Gastroesophageal sphincter (tissue), 4 donors: ENCODE measurements at regions not wholly inside any gene's neighbourhood (a gene's known extent, or its start where the extent isn't known, plus 50 kb on each side); places are given as distances from the start of the nearest gene placed in this dataset.

Source experiments
- ATAC-seq: fragments of 150-250 bp; one replicate; pipeline ENCODE4 v1.9.1; 2016; ENCODE audit warnings: mild to moderate bottlenecking, moderate library complexity
- H3K27ac ChIP-seq, 4 donors: fragments of 200-600 bp; sonication (generic) in 3 of 4; 1 replicate in 3 of 4; 2 replicates in 1 of 4; pipeline ENCODE4 v1.5.1; 2016 to 2019
- H3K27me3 ChIP-seq: fragments of 200-600 bp; sonication (generic); one replicate; pipeline ENCODE4 v1.5.1; 2019
- H3K36me3 ChIP-seq, 2 donors: fragments of 200-600 bp; sonication (generic); one replicate each; pipeline ENCODE4 v1.5.1; 2019; ENCODE audit warnings: control low read depth in 1 of 2
- H3K4me1 ChIP-seq, 3 donors: fragments of 200-600 bp; sonication (generic); 1 replicate in 2 of 3; 2 replicates in 1 of 3; pipeline ENCODE4 v1.5.1; 2016 to 2019; ENCODE audit warnings: control low read depth in 2 of 3
- H3K4me3 ChIP-seq, 2 donors: fragments of 200-600 bp; sonication (generic); one replicate each; pipeline ENCODE4 v1.5.1; 2019; ENCODE audit warnings: mild to moderate bottlenecking in 1 of 2, moderate library complexity in 1 of 2
- H3K9me3 ChIP-seq, 3 donors: fragments of 200-600 bp; sonication (generic); one replicate each; pipeline ENCODE4 v1.5.1; 2017 to 2019; ENCODE audit warnings: control low read depth in 2 of 3
- EP300 ChIP-seq: sonication (generic); formaldehyde crosslinking; IDR thresholded peaks from one replicate; pipeline ENCODE4 v1.6.1; 2017; ENCODE audit warnings: antibody characterized with exemption, mild to moderate bottlenecking
- POLR2A ChIP-seq, 2 donors: fragments of 450-650 bp; IDR thresholded peaks; one replicate each; pipeline ENCODE4 v1.6.1; 2017; ENCODE audit warnings: antibody characterized with exemption in 2 of 2, mild to moderate bottlenecking in 2 of 2, moderate library complexity in 1 of 2
- POLR2AphosphoS5 ChIP-seq: sonication (generic); formaldehyde crosslinking; IDR thresholded peaks from one replicate; pipeline ENCODE4 v1.6.1; 2017; ENCODE audit warnings: antibody characterized with exemption
- WGBS, 2 donors: methylation state at CpG; one replicate each; pipeline ENCODE4 v1.1.5; 2018; ENCODE audit warnings: low coverage in 1 of 2; 5-methylcytosine and 5-hydroxymethylcytosine counted together
- TF ChIP-seq, protein P1 (sequence below), 4 experiments: fragments of 200-600 bp in 2 of 4; fragments of 450-650 bp in 2 of 4; sonication (generic) in 1 of 4; IDR thresholded peaks; one replicate each; pipeline ENCODE4 v1.5.1; 2017 to 2019; ENCODE audit warnings: antibody characterized with exemption in 4 of 4, mild to moderate bottlenecking in 2 of 4, moderate library complexity in 2 of 4

- no peaks in the 10 kb centered on the region for H3K4me1 ChIP-seq
- H3K27me3 ChIP-seq, result no peaks in the 10 kb centered on the region
- no peak for TF ChIP-seq POLR2AphosphoS5
- no peak for TF ChIP-seq POLR2A (IDR thresholded peaks at IDR 0.05)
- TF ChIP-seq, protein P1, sequence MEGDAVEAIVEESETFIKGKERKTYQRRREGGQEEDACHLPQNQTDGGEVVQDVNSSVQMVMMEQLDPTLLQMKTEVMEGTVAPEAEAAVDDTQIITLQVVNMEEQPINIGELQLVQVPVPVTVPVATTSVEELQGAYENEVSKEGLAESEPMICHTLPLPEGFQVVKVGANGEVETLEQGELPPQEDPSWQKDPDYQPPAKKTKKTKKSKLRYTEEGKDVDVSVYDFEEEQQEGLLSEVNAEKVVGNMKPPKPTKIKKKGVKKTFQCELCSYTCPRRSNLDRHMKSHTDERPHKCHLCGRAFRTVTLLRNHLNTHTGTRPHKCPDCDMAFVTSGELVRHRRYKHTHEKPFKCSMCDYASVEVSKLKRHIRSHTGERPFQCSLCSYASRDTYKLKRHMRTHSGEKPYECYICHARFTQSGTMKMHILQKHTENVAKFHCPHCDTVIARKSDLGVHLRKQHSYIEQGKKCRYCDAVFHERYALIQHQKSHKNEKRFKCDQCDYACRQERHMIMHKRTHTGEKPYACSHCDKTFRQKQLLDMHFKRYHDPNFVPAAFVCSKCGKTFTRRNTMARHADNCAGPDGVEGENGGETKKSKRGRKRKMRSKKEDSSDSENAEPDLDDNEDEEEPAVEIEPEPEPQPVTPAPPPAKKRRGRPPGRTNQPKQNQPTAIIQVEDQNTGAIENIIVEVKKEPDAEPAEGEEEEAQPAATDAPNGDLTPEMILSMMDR (IDR thresholded peaks at IDR 0.05), result no peak
- no peak for TF ChIP-seq EP300
- no peak overlapping the region for H3K4me3 ChIP-seq
- H3K27ac ChIP-seq, result no peak overlapping the region
- 69 to 81% methylated on average over 3 to 4 of the region's 4 CpGs for WGBS, 2 donors
- no peak for ATAC-seq
- H3K36me3 ChIP-seq, result no peaks in the 10 kb centered on the region
- no peaks in the 10 kb centered on the region for H3K9me3 ChIP-seq
These were observed 889.1 kb downstream of the AACS start for GRCh38 chr12:125954362-125954761.

GRCh38 chr12:125956186-125956585, 891.0 kb downstream of the AACS start:
- no peak for TF ChIP-seq POLR2A (IDR thresholded peaks at IDR 0.05)
- no peak for TF ChIP-seq POLR2AphosphoS5
- no peak for TF ChIP-seq EP300
- TF ChIP-seq, protein P1 (IDR thresholded peaks at IDR 0.05), result no peak
- no peak overlapping the region for H3K27ac ChIP-seq
- H3K27me3 ChIP-seq, result no peaks in the 10 kb centered on the region
- ATAC-seq, result no peak
- H3K4me1 ChIP-seq, result no peaks in the 10 kb centered on the region
- H3K36me3 ChIP-seq, result no peaks in the 10 kb centered on the region
- 51 to 67% methylated on average over 3 to 5 of the region's 7 CpGs for WGBS, 2 donors
- H3K9me3 ChIP-seq, result no peaks in the 10 kb centered on the region
- no peak overlapping the region for H3K4me3 ChIP-seq

GRCh38 chr12:125966641-125967040, 901.4 kb downstream of the AACS start:
- ATAC-seq, result no peak
- Histone ChIP-seq H3K4me1 (no peaks in the 10 kb centered on the region), H3K4me3 (no peak overlapping the region), H3K27ac (no peak overlapping the region), H3K9me3 (no peaks in the 10 kb centered on the region), H3K27me3 (no peaks in the 10 kb centered on the region), H3K36me3 (no peaks in the 10 kb centered on the region)
- TF ChIP-seq POLR2A (IDR thresholded peaks at IDR 0.05) (no peak), POLR2AphosphoS5 (no peak), EP300 (no peak)
- TF ChIP-seq, protein P1 (IDR thresholded peaks at IDR 0.05), result no peak
- 79 to 90% methylated on average over 6 of the region's 7 CpGs for WGBS, 2 donors

GRCh38 chr12:125968413-125968812, 903.2 kb downstream of the AACS start:
- H3K27ac ChIP-seq, result no peak overlapping the region
- H3K36me3 ChIP-seq, result no peaks in the 10 kb centered on the region
- H3K9me3 ChIP-seq, result no peaks in the 10 kb centered on the region
- TF ChIP-seq EP300, result no peak
- TF ChIP-seq POLR2A (IDR thresholded peaks at IDR 0.05), result no peak
- TF ChIP-seq, protein P1 (IDR thresholded peaks at IDR 0.05), result no peak
- no peak for TF ChIP-seq POLR2AphosphoS5
- no peak overlapping the region for H3K4me3 ChIP-seq
- H3K4me1 ChIP-seq, result no peaks in the 10 kb centered on the region
- WGBS, 2 donors, result 53 to 67% methylated on average over 2 of the region's 2 CpGs
- ATAC-seq, result no peak
- H3K27me3 ChIP-seq, result no peaks in the 10 kb centered on the region

- ATAC-seq, result no peak
- no peak overlapping the region for H3K27ac ChIP-seq
- H3K36me3 ChIP-seq, result no peaks in the 10 kb centered on the region
- 87 to 92% methylated on average over 2 to 3 of the region's 3 CpGs for WGBS, 2 donors
- no peaks in the 10 kb centered on the region for H3K27me3 ChIP-seq
- H3K4me1 ChIP-seq, result no peaks in the 10 kb centered on the region
- H3K9me3 ChIP-seq, result no peaks in the 10 kb centered on the region
- TF ChIP-seq POLR2A (IDR thresholded peaks at IDR 0.05), result no peak
- no peak for TF ChIP-seq POLR2AphosphoS5
- TF ChIP-seq EP300, result no peak
- TF ChIP-seq, protein P1 (IDR thresholded peaks at IDR 0.05), result no peak
- no peak overlapping the region for H3K4me3 ChIP-seq
These were observed 906.7 kb downstream of the AACS start for GRCh38 chr12:125971981-125972380.
